Ectodermal cell (in vitro differentiated cells): ENCODE measurements at regions not wholly inside any gene's neighbourhood (a gene's known extent, or its start where the extent isn't known, plus 50 kb on each side); places are given as distances from the start of the nearest gene placed in this dataset.
"Not testable (repeated sequence)": the region's sequence is repeated elsewhere in the genome, so short reads cannot be mapped to it uniquely, and the experiment has no call there.

ENCODE experiments used
- H3K27ac ChIP-seq: 2 replicates; pipeline ENCODE4 v1.7.0; 2013; ENCODE audit warnings: mild to moderate bottlenecking, low read depth, low read length; ENCODE audit not compliant: insufficient read depth, poor library complexity, severe bottlenecking
- H3K27me3 ChIP-seq: 2 replicates; pipeline ENCODE4 v1.7.0; 2013; ENCODE audit warnings: mild to moderate bottlenecking, low read length; ENCODE audit not compliant: insufficient read depth, control insufficient read depth, poor library complexity, severe bottlenecking
- H3K36me3 ChIP-seq: one replicate; pipeline ENCODE4 v1.7.0; 2013; ENCODE audit warnings: low read length; ENCODE audit not compliant: control insufficient read depth, insufficient read depth
- H3K4me1 ChIP-seq: one replicate; pipeline ENCODE4 v1.7.0; 2013; ENCODE audit warnings: low read length; ENCODE audit not compliant: control insufficient read depth, insufficient read depth
- H3K4me3 ChIP-seq: 2 replicates; pipeline ENCODE4 v1.7.0; 2013; ENCODE audit warnings: low read depth, low read length, control low read depth; ENCODE audit not compliant: insufficient read depth
- H3K9me3 ChIP-seq: 2 replicates; pipeline ENCODE4 v1.7.0; 2013; ENCODE audit warnings: mild to moderate bottlenecking, low read length, moderate library complexity; ENCODE audit not compliant: control insufficient read depth
- WGBS, 2 experiments: methylation state at CpG; one replicate each; pipeline ENCODE4 v1.1.7; 2013; ENCODE audit warnings: missing lambda C conversion rate in 2 of 2; 5-methylcytosine and 5-hydroxymethylcytosine counted together

GRCh38 chr13:82164780-82165395, 1717.4 kb downstream of the SLITRK1 start:
- not testable (repeated sequence) for H3K4me3 ChIP-seq, H3K36me3 ChIP-seq, H3K27me3 ChIP-seq, H3K9me3 ChIP-seq, H3K27ac ChIP-seq, H3K4me1 ChIP-seq
- WGBS, 2 experiments = 93 to 96% methylated on average over 31 of the region's 31 CpGs

GRCh38 chr13:82147526-82147925, 1734.7 kb downstream of the SLITRK1 start:
- Histone ChIP-seq H3K4me3 (no peak overlapping the region), H3K36me3 (no peaks in the 10 kb centered on the region), H3K27ac (no peak overlapping the region), H3K4me1 (no peaks in the 10 kb centered on the region), H3K27me3 (no peaks in the 10 kb centered on the region), H3K9me3 (no peaks in the 10 kb centered on the region)

GRCh38 chr13:82136880-82137279, 1745.4 kb downstream of the SLITRK1 start:
- H3K36me3 ChIP-seq = no peaks in the 10 kb centered on the region
- WGBS, 2 experiments = 92 to 95% methylated on average over 2 of the region's 2 CpGs
- no peak overlapping the region for H3K4me3 ChIP-seq
- no peak overlapping the region for H3K27ac ChIP-seq
- no peaks in the 10 kb centered on the region for H3K9me3 ChIP-seq
- H3K4me1 ChIP-seq = no peaks in the 10 kb centered on the region
- H3K27me3 ChIP-seq = no peaks in the 10 kb centered on the region

- Histone ChIP-seq H3K4me3 (no peak overlapping the region), H3K27ac (no peak overlapping the region), H3K9me3 (no peaks in the 10 kb centered on the region), H3K27me3 (no peaks in the 10 kb centered on the region), H3K36me3 (no peaks in the 10 kb centered on the region), H3K4me1 (no peaks in the 10 kb centered on the region)
- WGBS, 2 experiments = 88 to 92% methylated on average over 1 of the region's 1 CpG
Observed at GRCh38 chr13:82129281-82129680, 1753.0 kb downstream of the SLITRK1 start.

GRCh38 chr13:82118589-82118988, 1763.7 kb downstream of the SLITRK1 start:
- H3K36me3 ChIP-seq = no peaks in the 10 kb centered on the region
- no peak overlapping the region for H3K4me3 ChIP-seq
- H3K27me3 ChIP-seq = no peaks in the 10 kb centered on the region
- 94 to 96% methylated on average over 4 to 5 of the region's 5 CpGs for WGBS, 2 experiments
- H3K4me1 ChIP-seq = no peaks in the 10 kb centered on the region
- H3K9me3 ChIP-seq = no peaks in the 10 kb centered on the region
- H3K27ac ChIP-seq = no peak overlapping the region

GRCh38 chr13:82116422-82116989, 1765.8 kb downstream of the SLITRK1 start:
- WGBS, 2 experiments = 100% methylated on average over 1 of the region's 1 CpG; no CpG with 5 or more reads in 1 of the 2 experiments
- H3K36me3 ChIP-seq = no peaks in the 10 kb centered on the region
- no peaks in the 10 kb centered on the region for H3K4me1 ChIP-seq
- H3K9me3 ChIP-seq = no peaks in the 10 kb centered on the region
- H3K27me3 ChIP-seq = no peaks in the 10 kb centered on the region
- H3K27ac ChIP-seq = no peak overlapping the region
- H3K4me3 ChIP-seq = no peak overlapping the region

- H3K27me3 ChIP-seq = no peaks in the 10 kb centered on the region
- H3K27ac ChIP-seq = no peak overlapping the region
Observed at GRCh38 chr13:82115391-82115790, 1766.9 kb downstream of the SLITRK1 start.

GRCh38 chr13:82096256-82096655, 1755.3 kb upstream of the SPRY2 start:
- Histone ChIP-seq H3K27me3 (no peaks in the 10 kb centered on the region), H3K27ac (no peak overlapping the region), H3K4me1 (no peaks in the 10 kb centered on the region), H3K9me3 (no peaks in the 10 kb centered on the region), H3K36me3 (no peaks in the 10 kb centered on the region), H3K4me3 (no peak overlapping the region)
- WGBS, 2 experiments = 89 to 97% methylated on average over 3 to 4 of the region's 5 CpGs

More at GRCh38 chr13:82115391-82115790, 1766.9 kb downstream of the SLITRK1 start:
- no peaks in the 10 kb centered on the region for H3K9me3 ChIP-seq
- H3K4me3 ChIP-seq = no peak overlapping the region
- no peaks in the 10 kb centered on the region for H3K36me3 ChIP-seq
- no peaks in the 10 kb centered on the region for H3K4me1 ChIP-seq
- WGBS, 2 experiments = 90 to 95% methylated on average over 3 of the region's 3 CpGs

GRCh38 chr13:82092312-82092711, 1751.4 kb upstream of the SPRY2 start:
- Histone ChIP-seq H3K27me3 (no peaks in the 10 kb centered on the region), H3K4me1 (no peaks in the 10 kb centered on the region), H3K36me3 (no peaks in the 10 kb centered on the region), H3K27ac (no peak overlapping the region), H3K9me3 (no peaks in the 10 kb centered on the region), H3K4me3 (no peak overlapping the region)
- WGBS, 2 experiments = 93% methylated on average over 2 to 3 of the region's 3 CpGs

GRCh38 chr13:82088781-82089180, 1747.9 kb upstream of the SPRY2 start:
- WGBS, 2 experiments = no CpG with 5 or more reads among the region's 1 CpG
- no peaks in the 10 kb centered on the region for H3K4me1 ChIP-seq
- H3K27me3 ChIP-seq = no peaks in the 10 kb centered on the region

More at GRCh38 chr13:82088781-82089180, 1747.9 kb upstream of the SPRY2 start:
- H3K9me3 ChIP-seq = no peaks in the 10 kb centered on the region
- H3K4me3 ChIP-seq = no peak overlapping the region
- H3K36me3 ChIP-seq = no peaks in the 10 kb centered on the region
- no peak overlapping the region for H3K27ac ChIP-seq
